ENCODE measurements at regions not wholly inside any gene's neighbourhood (a gene's known extent, or its start where the extent isn't known, plus 50 kb on each side); places are given as distances from the start of the nearest gene placed in this dataset.

DNA sequence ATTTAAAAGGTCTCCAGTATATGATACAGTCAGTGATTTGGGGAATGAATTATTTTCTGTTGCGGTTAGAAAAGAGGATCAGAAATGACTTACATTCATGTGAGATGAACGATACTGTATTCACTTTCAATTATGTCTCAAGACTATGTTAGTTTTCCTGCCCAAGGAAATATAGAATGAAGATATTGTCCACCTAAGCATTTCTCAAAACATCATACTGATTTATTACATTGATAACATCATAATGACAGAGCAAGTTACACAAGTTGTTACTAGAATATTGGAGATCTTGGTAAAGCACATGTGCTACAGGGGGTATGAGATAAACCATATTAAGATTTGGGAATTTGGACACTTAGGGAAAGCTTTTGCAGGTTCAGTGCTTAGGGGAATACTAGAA lies 67.8 kb upstream of the OR9G4 start:
- FAIRE-seq (no peak), DNase-seq (ENCODE audit: low read depth, low spot score) (no peak)
- TF ChIP-seq, protein P1, sequence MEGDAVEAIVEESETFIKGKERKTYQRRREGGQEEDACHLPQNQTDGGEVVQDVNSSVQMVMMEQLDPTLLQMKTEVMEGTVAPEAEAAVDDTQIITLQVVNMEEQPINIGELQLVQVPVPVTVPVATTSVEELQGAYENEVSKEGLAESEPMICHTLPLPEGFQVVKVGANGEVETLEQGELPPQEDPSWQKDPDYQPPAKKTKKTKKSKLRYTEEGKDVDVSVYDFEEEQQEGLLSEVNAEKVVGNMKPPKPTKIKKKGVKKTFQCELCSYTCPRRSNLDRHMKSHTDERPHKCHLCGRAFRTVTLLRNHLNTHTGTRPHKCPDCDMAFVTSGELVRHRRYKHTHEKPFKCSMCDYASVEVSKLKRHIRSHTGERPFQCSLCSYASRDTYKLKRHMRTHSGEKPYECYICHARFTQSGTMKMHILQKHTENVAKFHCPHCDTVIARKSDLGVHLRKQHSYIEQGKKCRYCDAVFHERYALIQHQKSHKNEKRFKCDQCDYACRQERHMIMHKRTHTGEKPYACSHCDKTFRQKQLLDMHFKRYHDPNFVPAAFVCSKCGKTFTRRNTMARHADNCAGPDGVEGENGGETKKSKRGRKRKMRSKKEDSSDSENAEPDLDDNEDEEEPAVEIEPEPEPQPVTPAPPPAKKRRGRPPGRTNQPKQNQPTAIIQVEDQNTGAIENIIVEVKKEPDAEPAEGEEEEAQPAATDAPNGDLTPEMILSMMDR (optimal IDR thresholded peaks at IDR 0.05 in 1 of 3, IDR thresholded peaks at IDR 0.05 in 1 of 3, conservative IDR thresholded peaks at IDR 0.05 in 1 of 3; ENCODE audit: extremely low read depth in 1 of 3, insufficient read depth in 2 of 3, low read length in 3 of 3), result no peak
- TF ChIP-seq EZH2 (IDR thresholded peaks at IDR 0.05; ENCODE audit: low read length), result no peak
- Histone ChIP-seq H3K4me3 (ENCODE audit: control insufficient read depth in 2 of 3, extremely low read depth in 1 of 3, insufficient read depth in 2 of 3, low read depth in 1 of 3, low read length in 3 of 3) (no peak overlapping the region), H3K27me3 (ENCODE audit: control insufficient read depth, extremely low read depth, insufficient read depth, low read length) (no peaks in the 10 kb centered on the region), H3K4me2 (ENCODE audit: control insufficient read depth, extremely low read depth, insufficient read depth, low read depth, low read length) (no peak overlapping the region), H2AFZ (ENCODE audit: control insufficient read depth, low read length) (no peak overlapping the region), H3K4me1 (ENCODE audit: control insufficient read depth, extremely low read depth, insufficient read depth, low read length) (no peaks in the 10 kb centered on the region), H3K9me3 (ENCODE audit: control insufficient read depth, low read depth, low read length) (no peaks in the 10 kb centered on the region), H3K79me2 (ENCODE audit: control insufficient read depth, insufficient read depth, low read length) (no peaks in the 10 kb centered on the region), H3K9me1 (ENCODE audit: control insufficient read depth, extremely low read depth, insufficient read depth, low read length) (no peaks in the 10 kb centered on the region), H4K20me1 (ENCODE audit: control insufficient read depth, extremely low read depth, insufficient read depth, low read length) (no peaks in the 10 kb centered on the region), H3K27ac (ENCODE audit: control insufficient read depth, insufficient read depth, low read length) (no peak overlapping the region), H3K9ac (ENCODE audit: control insufficient read depth, extremely low read depth, insufficient read depth, low read length) (no peak overlapping the region), H3K36me3 (ENCODE audit: control insufficient read depth in 2 of 2, extremely low read depth in 1 of 2, insufficient read depth in 2 of 2, low read length in 2 of 2) (no peaks in the 10 kb centered on the region)
- dilution Hi-C loops (cut with MboI; ENCODE audit: extremely low pct_ligation_motif_present, low sequenced_read_pairs), result no loop called here

DNA sequence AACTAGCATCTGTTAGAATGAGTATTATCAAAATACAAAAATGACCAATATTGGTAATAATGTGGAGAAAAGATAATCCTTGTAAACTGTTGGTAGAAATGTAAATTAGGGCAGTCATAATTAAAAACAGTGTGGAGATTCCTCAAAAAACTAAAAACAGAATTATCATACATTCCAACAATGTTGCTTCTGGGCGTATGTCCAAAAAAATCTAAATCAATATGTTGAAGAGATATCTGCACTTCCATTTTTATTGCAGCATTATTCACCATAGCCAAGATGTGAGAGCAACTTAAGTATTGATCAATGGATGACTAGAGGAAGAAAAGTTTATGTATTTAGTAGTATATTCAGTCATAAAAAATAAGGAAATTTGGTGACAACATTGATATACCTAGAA lies 59.8 kb upstream of the OR9G4 start:
- no peak overlapping the region for H3K4me3 ChIP-seq (ENCODE audit: control insufficient read depth in 2 of 3, extremely low read depth in 1 of 3, insufficient read depth in 2 of 3, low read depth in 1 of 3, low read length in 3 of 3)
- no peak overlapping the region for H3K9ac ChIP-seq (ENCODE audit: control insufficient read depth, extremely low read depth, insufficient read depth, low read length)
- no peaks in the 10 kb centered on the region for H3K79me2 ChIP-seq (ENCODE audit: control insufficient read depth, insufficient read depth, low read length)
- H3K4me1 ChIP-seq (ENCODE audit: control insufficient read depth, extremely low read depth, insufficient read depth, low read length), result no peaks in the 10 kb centered on the region
- no peak for TF ChIP-seq EZH2 (IDR thresholded peaks at IDR 0.05; ENCODE audit: low read length)
- TF ChIP-seq, protein P1 (optimal IDR thresholded peaks at IDR 0.05 in 1 of 3, IDR thresholded peaks at IDR 0.05 in 1 of 3, conservative IDR thresholded peaks at IDR 0.05 in 1 of 3; ENCODE audit: extremely low read depth in 1 of 3, insufficient read depth in 2 of 3, low read length in 3 of 3), result no peak
- dilution Hi-C loops (cut with MboI; ENCODE audit: extremely low pct_ligation_motif_present, low sequenced_read_pairs), result no loop called here
- no peaks in the 10 kb centered on the region for H3K9me1 ChIP-seq (ENCODE audit: control insufficient read depth, extremely low read depth, insufficient read depth, low read length)
- no peaks in the 10 kb centered on the region for H4K20me1 ChIP-seq (ENCODE audit: control insufficient read depth, extremely low read depth, insufficient read depth, low read length)
- H3K27ac ChIP-seq (ENCODE audit: control insufficient read depth, insufficient read depth, low read length), result no peak overlapping the region
- H3K27me3 ChIP-seq (ENCODE audit: control insufficient read depth, extremely low read depth, insufficient read depth, low read length), result no peaks in the 10 kb centered on the region
- no peak overlapping the region for H3K4me2 ChIP-seq (ENCODE audit: control insufficient read depth, extremely low read depth, insufficient read depth, low read depth, low read length)
- no peaks in the 10 kb centered on the region for H3K36me3 ChIP-seq (ENCODE audit: control insufficient read depth in 2 of 2, extremely low read depth in 1 of 2, insufficient read depth in 2 of 2, low read length in 2 of 2)
- DNase-seq (ENCODE audit: low read depth, low spot score) (no peak), FAIRE-seq (no peak)
- H2AFZ ChIP-seq (ENCODE audit: control insufficient read depth, low read length), result no peak overlapping the region
- no peaks in the 10 kb centered on the region for H3K9me3 ChIP-seq (ENCODE audit: control insufficient read depth, low read depth, low read length)

Measured in keratinocyte (primary cell).